KMS-11 (cell line): ENCODE measurements at regions not wholly inside any gene's neighbourhood (a gene's known extent, or its start where the extent isn't known, plus 50 kb on each side); places are given as distances from the start of the nearest gene placed in this dataset.

ENCODE experiments used
- H2AFZ ChIP-seq: fragments of 200-600 bp; sonication (generic); 2 replicates; pipeline ENCODE4 v1.6.1; 2016; ENCODE audit warnings: antibody characterized with exemption, mixed run types, low read depth
- H3K27ac ChIP-seq: fragments of 200-600 bp; sonication (generic); 2 replicates; pipeline ENCODE4 v1.6.1; 2016; ENCODE audit warnings: mild to moderate bottlenecking, mixed run types
- H3K27me3 ChIP-seq: fragments of 200-600 bp; sonication (generic); 2 replicates; pipeline ENCODE4 v1.6.1; 2017; ENCODE audit warnings: mild to moderate bottlenecking, low read depth, mixed run types, moderate library complexity; ENCODE audit not compliant: insufficient read depth
- H3K36me3 ChIP-seq: fragments of 200-600 bp; sonication (generic); 2 replicates; pipeline ENCODE4 v1.6.1; 2017; ENCODE audit warnings: mild to moderate bottlenecking, mixed run types; ENCODE audit not compliant: insufficient read depth
- H3K4me1 ChIP-seq: fragments of 200-600 bp; sonication (generic); 2 replicates; pipeline ENCODE4 v1.6.1; 2016; ENCODE audit warnings: mild to moderate bottlenecking, low read depth, mixed run types; ENCODE audit not compliant: poor library complexity, severe bottlenecking
- H3K4me2 ChIP-seq: fragments of 200-600 bp; sonication (generic); 2 replicates; pipeline ENCODE4 v1.7.0; 2016; ENCODE audit warnings: mild to moderate bottlenecking, mixed run types
- H3K4me3 ChIP-seq: fragments of 200-600 bp; sonication (generic); IDR thresholded peaks from 2 replicates; pipeline ENCODE4 v1.6.1; 2017; ENCODE audit warnings: low read depth, low read length, mixed read lengths; ENCODE audit not compliant: insufficient read depth
- H3K79me2 ChIP-seq: fragments of 200-600 bp; sonication (generic); 2 replicates; pipeline ENCODE4 v1.6.1; 2016; ENCODE audit warnings: low read depth, mixed run types; ENCODE audit not compliant: insufficient read depth
- H3K9ac ChIP-seq: fragments of 200-600 bp; sonication (generic); 2 replicates; pipeline ENCODE4 v1.6.1; 2016; ENCODE audit warnings: mild to moderate bottlenecking, mixed run types
- H4K20me1 ChIP-seq: fragments of 200-600 bp; sonication (generic); 2 replicates; pipeline ENCODE4 v1.6.1; 2016; ENCODE audit warnings: mild to moderate bottlenecking, mixed run types; ENCODE audit not compliant: insufficient read depth
- TF ChIP-seq, protein P1 (sequence below): fragments of 200-600 bp; sonication (generic); conservative IDR thresholded peaks from 2 replicates; pipeline ENCODE4 v1.6.1; 2017; ENCODE audit warnings: low read depth, mild to moderate bottlenecking, antibody characterized with exemption, low read length, moderate library complexity, mixed read lengths

DNA sequence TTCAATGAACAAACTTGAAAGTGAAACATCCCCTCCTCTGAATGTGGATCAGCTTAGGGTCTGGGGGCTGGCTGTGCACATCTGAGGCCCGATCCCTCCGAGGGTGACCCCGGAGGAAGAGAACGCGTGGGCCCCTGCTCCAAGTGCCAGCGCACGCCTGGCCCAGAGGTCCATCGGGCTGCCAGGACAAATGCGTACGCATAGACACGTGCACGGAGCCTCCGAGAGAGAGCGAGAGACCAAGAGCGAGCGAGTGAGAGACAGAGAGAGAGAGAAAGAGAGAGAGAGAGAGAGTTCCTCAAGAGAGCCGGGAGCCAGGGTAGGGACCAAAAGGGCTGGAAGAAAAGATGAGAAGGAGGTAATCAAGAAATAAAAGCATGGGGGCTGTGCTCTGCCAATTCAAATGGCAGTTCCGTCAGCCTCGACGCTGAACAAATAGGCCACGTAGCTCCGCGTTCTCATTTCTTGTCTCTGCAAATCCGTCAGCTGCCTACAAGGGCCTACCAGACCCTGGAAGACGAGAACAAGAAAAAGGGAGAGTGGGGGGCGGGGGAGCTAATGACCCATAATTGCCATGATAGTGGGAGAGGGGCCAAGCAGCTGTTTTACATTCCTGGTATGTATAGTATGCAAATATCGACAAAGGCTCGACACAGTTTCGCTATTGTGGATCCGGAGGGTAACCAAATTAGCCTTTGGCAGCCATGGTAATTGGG, 435.3 kb upstream of the ZFHX3 start:
- no peaks in the 10 kb centered on the region for H3K4me1 ChIP-seq
- no peaks in the 10 kb centered on the region for H3K79me2 ChIP-seq
- no peak overlapping the region for H2AFZ ChIP-seq
- H3K27ac ChIP-seq = no peak overlapping the region
- H3K36me3 ChIP-seq = no peaks in the 10 kb centered on the region
- no peaks in the 10 kb centered on the region for H4K20me1 ChIP-seq
- no peak overlapping the region for H3K4me2 ChIP-seq
- no peaks in the 10 kb centered on the region for H3K27me3 ChIP-seq
- no peak overlapping the region for H3K4me3 ChIP-seq
- TF ChIP-seq, protein P1, sequence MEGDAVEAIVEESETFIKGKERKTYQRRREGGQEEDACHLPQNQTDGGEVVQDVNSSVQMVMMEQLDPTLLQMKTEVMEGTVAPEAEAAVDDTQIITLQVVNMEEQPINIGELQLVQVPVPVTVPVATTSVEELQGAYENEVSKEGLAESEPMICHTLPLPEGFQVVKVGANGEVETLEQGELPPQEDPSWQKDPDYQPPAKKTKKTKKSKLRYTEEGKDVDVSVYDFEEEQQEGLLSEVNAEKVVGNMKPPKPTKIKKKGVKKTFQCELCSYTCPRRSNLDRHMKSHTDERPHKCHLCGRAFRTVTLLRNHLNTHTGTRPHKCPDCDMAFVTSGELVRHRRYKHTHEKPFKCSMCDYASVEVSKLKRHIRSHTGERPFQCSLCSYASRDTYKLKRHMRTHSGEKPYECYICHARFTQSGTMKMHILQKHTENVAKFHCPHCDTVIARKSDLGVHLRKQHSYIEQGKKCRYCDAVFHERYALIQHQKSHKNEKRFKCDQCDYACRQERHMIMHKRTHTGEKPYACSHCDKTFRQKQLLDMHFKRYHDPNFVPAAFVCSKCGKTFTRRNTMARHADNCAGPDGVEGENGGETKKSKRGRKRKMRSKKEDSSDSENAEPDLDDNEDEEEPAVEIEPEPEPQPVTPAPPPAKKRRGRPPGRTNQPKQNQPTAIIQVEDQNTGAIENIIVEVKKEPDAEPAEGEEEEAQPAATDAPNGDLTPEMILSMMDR = no peak
- no peak overlapping the region for H3K9ac ChIP-seq

DNA sequence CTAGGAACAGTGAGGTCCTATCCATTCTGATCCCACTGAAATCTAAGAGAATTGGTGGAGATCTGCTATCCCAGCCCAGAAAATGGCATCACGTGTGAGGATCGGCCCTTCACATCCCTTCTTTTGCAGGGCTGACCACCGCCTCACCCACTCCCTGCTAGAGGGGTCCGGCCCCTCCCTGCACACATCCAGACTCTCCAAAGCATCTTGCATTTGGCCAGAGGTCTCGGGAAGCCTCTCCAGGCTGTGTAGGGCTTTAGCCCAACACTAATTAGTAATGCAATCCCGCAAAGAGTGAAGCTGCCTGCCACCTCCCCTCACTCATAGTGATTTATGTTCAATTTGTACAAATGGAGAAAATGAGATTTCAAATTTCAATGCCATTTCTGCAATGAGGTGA, 434.4 kb upstream of the ZFHX3 start:
- H3K4me3 ChIP-seq = no peak overlapping the region
- H3K79me2 ChIP-seq = no peaks in the 10 kb centered on the region
- no peaks in the 10 kb centered on the region for H3K36me3 ChIP-seq
- H2AFZ ChIP-seq = no peak overlapping the region
- no peak overlapping the region for H3K4me2 ChIP-seq
- H3K4me1 ChIP-seq = no peaks in the 10 kb centered on the region
- TF ChIP-seq, protein P1 = no peak
- H3K27ac ChIP-seq = no peak overlapping the region
- no peaks in the 10 kb centered on the region for H3K27me3 ChIP-seq
- H4K20me1 ChIP-seq = no peaks in the 10 kb centered on the region
- H3K9ac ChIP-seq = no peak overlapping the region

GRCh38 chr16:73480381-73480780, 432.5 kb upstream of the ZFHX3 start:
- Histone ChIP-seq H3K4me2 (no peak overlapping the region), H3K27me3 (no peaks in the 10 kb centered on the region), H3K27ac (no peak overlapping the region), H3K79me2 (no peaks in the 10 kb centered on the region), H3K9ac (no peak overlapping the region), H3K4me1 (no peaks in the 10 kb centered on the region), H3K4me3 (no peak overlapping the region), H2AFZ (no peak overlapping the region), H3K36me3 (no peaks in the 10 kb centered on the region), H4K20me1 (no peaks in the 10 kb centered on the region)
- TF ChIP-seq, protein P1 = no peak

DNA sequence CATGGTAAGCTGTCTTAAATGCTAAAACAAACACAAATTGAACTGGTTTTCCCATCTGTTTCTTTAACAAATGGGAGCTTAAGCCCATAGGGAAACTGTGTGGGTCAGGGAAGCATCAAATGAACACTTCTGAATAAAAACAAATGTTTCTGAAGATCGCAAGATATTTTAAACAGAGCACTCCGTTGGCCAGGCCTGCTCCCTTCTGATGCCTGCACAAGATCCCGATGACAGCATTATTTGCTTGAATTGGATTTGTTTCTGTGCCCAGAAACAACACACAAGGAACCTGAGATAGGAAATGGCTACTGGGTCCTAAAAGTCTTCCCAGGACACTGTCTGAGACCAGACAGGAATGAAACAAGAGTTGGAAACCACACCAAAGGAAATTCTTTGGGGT, 425.8 kb upstream of the ZFHX3 start:
- TF ChIP-seq, protein P1 = no peak
- H3K4me2 ChIP-seq = no peak overlapping the region
- H3K36me3 ChIP-seq = no peaks in the 10 kb centered on the region
- H3K79me2 ChIP-seq = no peaks in the 10 kb centered on the region
- H3K9ac ChIP-seq = no peak overlapping the region
- no peak overlapping the region for H3K4me3 ChIP-seq
- no peaks in the 10 kb centered on the region for H4K20me1 ChIP-seq
- no peak overlapping the region for H2AFZ ChIP-seq
- H3K27me3 ChIP-seq = no peaks in the 10 kb centered on the region
- H3K4me1 ChIP-seq = no peaks in the 10 kb centered on the region
- no peak overlapping the region for H3K27ac ChIP-seq
